CD4-positive, alpha-beta T cell treated with Interleukin-10 for 1 hour (primary cell): ENCODE measurements at regions not wholly inside any gene's neighbourhood (a gene's known extent, or its start where the extent isn't known, plus 50 kb on each side); places are given as distances from the start of the nearest gene placed in this dataset.

Experiments
- DNase-seq: peaks from one replicate; pipeline ENCODE4 v3.0.0-alpha.2; 2020

GRCh38 chr13:44229371-44230030 lies 144.1 kb upstream of the SERP2 start:
- DNase-seq: no peak

- DNase-seq: no peak
Measured at GRCh38 chr13:44230071-44230470, 143.6 kb upstream of the SERP2 start.

- no peak for DNase-seq
Measured at GRCh38 chr13:44230736-44231135, 142.9 kb upstream of the SERP2 start.

GRCh38 chr13:44231786-44232516 lies 141.7 kb upstream of the SERP2 start:
- DNase-seq: no peak

- no peak for DNase-seq
Measured at GRCh38 chr13:44232774-44233173, 140.8 kb upstream of the SERP2 start.

GRCh38 chr13:44234566-44234965 lies 139.1 kb upstream of the SERP2 start:
- DNase-seq: no peak

- no peak for DNase-seq
Measured at GRCh38 chr13:44236370-44236769, 137.3 kb upstream of the SERP2 start.

- DNase-seq: no peak
Measured at GRCh38 chr13:44236801-44237207, 136.8 kb upstream of the SERP2 start.

- no peak for DNase-seq
Measured at GRCh38 chr13:44237276-44237767, 136.3 kb upstream of the SERP2 start.

GRCh38 chr13:44237881-44238421 lies 135.7 kb upstream of the SERP2 start:
- DNase-seq: no peak

- no peak for DNase-seq
Measured at GRCh38 chr13:44240611-44241145, 132.9 kb upstream of the SERP2 start.

- no peak for DNase-seq
Measured at GRCh38 chr13:44241638-44242037, 132.0 kb upstream of the SERP2 start.

GRCh38 chr13:44242766-44243165 lies 130.9 kb upstream of the SERP2 start:
- no peak for DNase-seq

- DNase-seq: peak; percentile 26
Measured at GRCh38 chr13:44243198-44243857, 130.3 kb upstream of the SERP2 start.

GRCh38 chr13:44244288-44244687 lies 129.3 kb upstream of the SERP2 start:
- DNase-seq: no peak

GRCh38 chr13:44249431-44249836 lies 124.2 kb upstream of the SERP2 start:
- no peak for DNase-seq

- no peak for DNase-seq
Measured at GRCh38 chr13:44252938-44253337, 120.7 kb upstream of the SERP2 start.

GRCh38 chr13:44255771-44256364 lies 117.8 kb upstream of the SERP2 start:
- DNase-seq: no peak

- no peak for DNase-seq
Measured at GRCh38 chr13:44257796-44258195, 115.8 kb upstream of the SERP2 start.

- DNase-seq: peak; percentile 65
Measured at GRCh38 chr13:44259045-44260027, 114.3 kb upstream of the SERP2 start.

GRCh38 chr13:44260336-44260735 lies 113.3 kb upstream of the SERP2 start:
- no peak for DNase-seq
